ENCODE measurements at regions not wholly inside any gene's neighbourhood (a gene's known extent, or its start where the extent isn't known, plus 50 kb on each side); places are given as distances from the start of the nearest gene placed in this dataset.
"Not testable (repeated sequence)": the region's sequence is repeated elsewhere in the genome, so short reads cannot be mapped to it uniquely, and the experiment has no call there.

- TF ChIP-seq CTCF (IDR thresholded peaks at IDR 0.05; ENCODE audit: insufficient read depth, low read length), result no peak
- no peak for DNase-seq (ENCODE audit: low read depth)
- H3K4me3 ChIP-seq (ENCODE audit: low read depth, low read length), result no peak overlapping the region
Observed at GRCh38 chr15:34644851-34645250, 61.4 kb upstream of the GOLGA8B start.

DNA sequence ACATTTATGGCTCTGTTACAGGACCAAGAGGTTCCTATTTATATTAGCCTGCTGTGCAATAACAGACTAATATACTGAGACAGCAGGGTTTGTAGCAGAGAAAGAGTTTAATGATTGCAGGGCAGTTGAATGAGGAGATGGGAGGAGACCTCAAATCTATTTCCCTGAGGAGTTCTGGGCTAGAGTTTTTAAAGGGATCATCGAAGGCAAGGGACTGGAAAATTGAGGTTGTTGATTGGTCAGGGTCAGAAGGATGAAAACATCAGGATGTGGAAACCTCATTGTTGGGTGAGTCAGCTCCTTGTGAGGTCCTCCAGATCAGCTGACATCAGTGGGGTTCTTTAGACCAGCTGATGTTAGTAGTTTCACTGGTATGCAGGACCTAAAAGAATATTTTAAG is 60.6 kb upstream of the GOLGA8B start:
- no peak for TF ChIP-seq CTCF (IDR thresholded peaks at IDR 0.05; ENCODE audit: insufficient read depth, low read length)
- peak; percentile 56 for DNase-seq (ENCODE audit: low read depth)
- H3K4me3 ChIP-seq (ENCODE audit: low read depth, low read length), result no peak overlapping the region

DNA sequence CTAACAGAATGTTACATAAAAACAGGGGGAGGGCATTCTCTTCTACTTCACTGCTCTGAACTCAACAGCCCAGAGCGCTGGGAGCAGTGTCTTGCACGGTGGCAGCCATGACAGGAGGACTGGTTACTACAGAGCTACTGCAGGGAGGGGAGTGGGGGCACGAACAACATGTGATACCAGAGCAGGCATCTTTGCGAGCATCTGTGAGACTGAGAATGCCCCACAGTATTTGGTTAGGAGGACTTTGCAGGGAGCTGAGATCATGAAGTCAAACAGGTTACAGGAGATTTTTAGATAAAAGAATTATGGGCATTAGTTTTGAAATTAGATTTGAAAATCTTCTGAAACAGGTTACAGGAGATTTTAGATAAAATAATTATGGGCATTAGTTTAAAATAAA is 58.8 kb upstream of the GOLGA8B start:
- no peak for DNase-seq (ENCODE audit: low read depth)
- H3K4me3 ChIP-seq (ENCODE audit: low read depth, low read length), result no peak overlapping the region
- TF ChIP-seq CTCF (IDR thresholded peaks at IDR 0.05; ENCODE audit: insufficient read depth, low read length), result no peak

DNA sequence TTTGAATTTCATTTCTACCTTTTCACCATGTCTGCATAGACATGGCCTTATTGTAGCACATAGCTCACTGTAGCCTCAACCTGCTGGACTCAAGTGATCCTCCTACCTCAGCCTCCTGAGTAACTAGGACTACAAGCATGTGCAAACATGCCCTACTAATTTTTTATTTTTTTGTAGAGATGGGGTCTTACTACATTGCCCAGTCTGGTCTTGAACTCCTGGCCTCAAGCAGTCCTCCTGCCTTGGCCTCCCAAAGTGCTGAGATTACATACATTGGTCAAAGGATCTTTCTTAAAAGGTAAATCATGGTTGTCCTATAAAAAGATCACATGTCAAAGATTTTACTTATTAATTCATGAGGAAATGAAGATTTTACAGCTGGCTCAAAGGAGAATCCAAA is 57.2 kb upstream of the GOLGA8B start:
- H3K4me3 ChIP-seq (ENCODE audit: low read depth, low read length), result no peak overlapping the region
- no peak for TF ChIP-seq CTCF (IDR thresholded peaks at IDR 0.05; ENCODE audit: insufficient read depth, low read length)
- DNase-seq (ENCODE audit: low read depth), result no peak

GRCh38 chr15:34637305-34637704 is 53.9 kb upstream of the GOLGA8B start:
- DNase-seq (ENCODE audit: low read depth), result no peak
- no peak for TF ChIP-seq CTCF (IDR thresholded peaks at IDR 0.05; ENCODE audit: insufficient read depth, low read length)
- H3K4me3 ChIP-seq (ENCODE audit: low read depth, low read length), result no peak overlapping the region

- not testable (repeated sequence) for H3K4me3 ChIP-seq (ENCODE audit: low read depth, low read length); DNase-seq (ENCODE audit: low read depth)
Observed at GRCh38 chr15:34633602-34634001, 50.2 kb upstream of the GOLGA8B start.

Data from fibroblast of the aortic adventitia (primary cell).